ENCODE measurements at regions not wholly inside any gene's neighbourhood (a gene's known extent, or its start where the extent isn't known, plus 50 kb on each side); places are given as distances from the start of the nearest gene placed in this dataset.

DNA sequence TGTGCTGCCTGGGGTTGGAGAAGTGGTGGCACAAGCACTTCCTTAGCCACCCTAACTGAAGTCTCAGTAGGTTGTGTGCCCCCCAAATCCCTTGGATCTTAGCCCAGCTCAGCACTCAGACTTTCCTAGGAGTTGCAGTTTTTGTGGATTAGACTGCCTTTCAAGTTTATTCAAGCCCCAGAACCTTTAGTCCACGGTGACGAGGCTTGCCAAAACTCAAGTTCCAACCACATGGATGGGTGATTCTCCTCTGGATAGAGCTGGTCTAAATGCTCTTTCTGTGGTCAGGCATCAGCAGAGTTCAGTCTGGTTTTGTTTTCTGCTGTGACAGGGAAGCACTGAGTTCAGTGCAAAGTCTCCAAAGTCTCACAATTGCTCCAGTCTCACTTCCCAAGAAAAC lies 2858.7 kb downstream of the PCDH9 start:
- TF ChIP-seq, protein P1, sequence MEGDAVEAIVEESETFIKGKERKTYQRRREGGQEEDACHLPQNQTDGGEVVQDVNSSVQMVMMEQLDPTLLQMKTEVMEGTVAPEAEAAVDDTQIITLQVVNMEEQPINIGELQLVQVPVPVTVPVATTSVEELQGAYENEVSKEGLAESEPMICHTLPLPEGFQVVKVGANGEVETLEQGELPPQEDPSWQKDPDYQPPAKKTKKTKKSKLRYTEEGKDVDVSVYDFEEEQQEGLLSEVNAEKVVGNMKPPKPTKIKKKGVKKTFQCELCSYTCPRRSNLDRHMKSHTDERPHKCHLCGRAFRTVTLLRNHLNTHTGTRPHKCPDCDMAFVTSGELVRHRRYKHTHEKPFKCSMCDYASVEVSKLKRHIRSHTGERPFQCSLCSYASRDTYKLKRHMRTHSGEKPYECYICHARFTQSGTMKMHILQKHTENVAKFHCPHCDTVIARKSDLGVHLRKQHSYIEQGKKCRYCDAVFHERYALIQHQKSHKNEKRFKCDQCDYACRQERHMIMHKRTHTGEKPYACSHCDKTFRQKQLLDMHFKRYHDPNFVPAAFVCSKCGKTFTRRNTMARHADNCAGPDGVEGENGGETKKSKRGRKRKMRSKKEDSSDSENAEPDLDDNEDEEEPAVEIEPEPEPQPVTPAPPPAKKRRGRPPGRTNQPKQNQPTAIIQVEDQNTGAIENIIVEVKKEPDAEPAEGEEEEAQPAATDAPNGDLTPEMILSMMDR (conservative IDR thresholded peaks at IDR 0.05; ENCODE audit: low read length), result no peak
- TF ChIP-seq EZH2phosphoT487 (IDR thresholded peaks at IDR 0.05; ENCODE audit: borderline replicate concordance), result no peak

Data from Loucy (cell line).